SK-N-SH treated with all-trans-retinoic acid at 6 μM for 48 hours (cell line): ENCODE measurements at regions not wholly inside any gene's neighbourhood (a gene's known extent, or its start where the extent isn't known, plus 50 kb on each side); places are given as distances from the start of the nearest gene placed in this dataset.

Source experiments
- ATAC-seq: fragments of 200-7000 bp; cut with Tn5 transposase; 3 replicates; pipeline ENCODE4 v1.9.1; 2020; ENCODE audit warnings: mild to moderate bottlenecking, moderate library complexity
- ARNTL ChIP-seq: fragments of 450-650 bp; formaldehyde crosslinking; IDR thresholded peaks from 2 replicates; pipeline ENCODE4 v1.5.0; 2020; ENCODE audit warnings: low read depth, mild to moderate bottlenecking, moderate library complexity, borderline replicate concordance
- BACH2 ChIP-seq: fragments of 250-450 bp; sonication (Bioruptor Pico); IDR thresholded peaks from 2 replicates; pipeline ENCODE4 v1.9.0; 2021; ENCODE audit warnings: mild to moderate bottlenecking, borderline replicate concordance
- CSDC2 ChIP-seq: fragments of 250-450 bp; sonication (Bioruptor Pico); IDR thresholded peaks from 2 replicates; pipeline ENCODE4 v1.5.0; 2020; ENCODE audit warnings: mild to moderate bottlenecking, moderate library complexity
- ESRRG ChIP-seq: fragments of 250-450 bp; sonication (Bioruptor Pico); IDR thresholded peaks from 2 replicates; pipeline ENCODE4 v1.6.1; 2021; ENCODE audit warnings: mild to moderate bottlenecking
- GLIS3 ChIP-seq: fragments of 250-450 bp; sonication (Bioruptor Pico); IDR thresholded peaks from 2 replicates; pipeline ENCODE4 v1.5.0; 2020; ENCODE audit warnings: mild to moderate bottlenecking, moderate library complexity
- ISL1 ChIP-seq: fragments of 250-450 bp; sonication (Bioruptor Pico); IDR thresholded peaks from 2 replicates; pipeline ENCODE4 v2.1.2; 2022; ENCODE audit warnings: mild to moderate bottlenecking, moderate library complexity
- OSR1 ChIP-seq: fragments of 250-450 bp; sonication (Bioruptor Pico); IDR thresholded peaks from 2 replicates; pipeline ENCODE4 v1.8.0; 2022; ENCODE audit warnings: moderate library complexity, mild to moderate bottlenecking, inconsistent platforms
- PPARA ChIP-seq: fragments of 250-450 bp; sonication (Bioruptor Pico); IDR thresholded peaks from 2 replicates; pipeline ENCODE4 v1.5.0; 2020; ENCODE audit warnings: mild to moderate bottlenecking, borderline replicate concordance
- RARB ChIP-seq: fragments of 250-450 bp; sonication (Bioruptor Pico); IDR thresholded peaks from 2 replicates; pipeline ENCODE4 v1.8.0; 2021; ENCODE audit warnings: mild to moderate bottlenecking, moderate library complexity
- SNAI2 ChIP-seq: fragments of 250-450 bp; sonication (Bioruptor Pico); IDR thresholded peaks from 2 replicates; pipeline ENCODE4 v1.5.0; 2020; ENCODE audit warnings: mild to moderate bottlenecking, moderate library complexity
- TCF4 ChIP-seq: fragments of 250-450 bp; sonication (Bioruptor Pico); IDR thresholded peaks from 2 replicates; pipeline ENCODE4 v1.8.0; 2021; ENCODE audit warnings: mild to moderate bottlenecking, moderate library complexity, borderline replicate concordance
- TOX ChIP-seq: fragments of 250-450 bp; sonication (Bioruptor Pico); IDR thresholded peaks from 2 replicates; pipeline ENCODE4 v1.8.0; 2021; ENCODE audit warnings: mild to moderate bottlenecking, moderate library complexity, borderline replicate concordance
- ZC3H10 ChIP-seq: fragments of 250-450 bp; sonication (Bioruptor Pico); IDR thresholded peaks from 2 replicates; pipeline ENCODE4 v1.5.1; 2021; ENCODE audit warnings: mild to moderate bottlenecking, moderate library complexity
- ZFP3 ChIP-seq: fragments of 250-450 bp; sonication (Bioruptor Pico); IDR thresholded peaks from 2 replicates; pipeline ENCODE4 v1.5.0; 2020; ENCODE audit warnings: mild to moderate bottlenecking, moderate library complexity
- ZFP30 ChIP-seq: fragments of 450-650 bp; formaldehyde crosslinking; IDR thresholded peaks from 2 replicates; pipeline ENCODE4 v1.5.0; 2022; ENCODE audit warnings: mild to moderate bottlenecking, moderate library complexity
- ZNF565 ChIP-seq: fragments of 450-650 bp; formaldehyde crosslinking; conservative IDR thresholded peaks from 2 replicates; pipeline ENCODE4 v1.5.0; 2020; ENCODE audit warnings: low read depth, mild to moderate bottlenecking, moderate library complexity
- ZNF70 ChIP-seq: fragments of 450-650 bp; formaldehyde crosslinking; IDR thresholded peaks from 2 replicates; pipeline ENCODE4 v1.5.0; 2020; ENCODE audit warnings: mild to moderate bottlenecking, moderate library complexity
- ZNF8 ChIP-seq: fragments of 450-650 bp; formaldehyde crosslinking; IDR thresholded peaks from 2 replicates; pipeline ENCODE4 v1.5.0; 2020; ENCODE audit warnings: mild to moderate bottlenecking, moderate library complexity
- TF ChIP-seq, protein P1 (sequence below): fragments of 250-450 bp; sonication (Bioruptor Pico); IDR thresholded peaks from 2 replicates; pipeline ENCODE4 v1.8.0; 2020; ENCODE audit warnings: mild to moderate bottlenecking, moderate library complexity, borderline replicate concordance
- TF ChIP-seq, protein P2 (sequence below): fragments of 250-450 bp; sonication (Bioruptor Pico); IDR thresholded peaks from 2 replicates; pipeline ENCODE4 v1.5.1; 2020; ENCODE audit warnings: low read depth, mild to moderate bottlenecking, moderate library complexity
- TF ChIP-seq, protein P3 (sequence below): fragments of 250-450 bp; sonication (Bioruptor Pico); IDR thresholded peaks from 2 replicates; pipeline ENCODE4 v1.5.0; 2020; ENCODE audit warnings: mild to moderate bottlenecking, moderate library complexity
- TF ChIP-seq, protein P4 (sequence below): fragments of 250-450 bp; sonication (Bioruptor Pico); IDR thresholded peaks from 2 replicates; pipeline ENCODE4 v1.8.0; 2021; ENCODE audit warnings: low read depth, mild to moderate bottlenecking, moderate library complexity, borderline replicate concordance

DNA sequence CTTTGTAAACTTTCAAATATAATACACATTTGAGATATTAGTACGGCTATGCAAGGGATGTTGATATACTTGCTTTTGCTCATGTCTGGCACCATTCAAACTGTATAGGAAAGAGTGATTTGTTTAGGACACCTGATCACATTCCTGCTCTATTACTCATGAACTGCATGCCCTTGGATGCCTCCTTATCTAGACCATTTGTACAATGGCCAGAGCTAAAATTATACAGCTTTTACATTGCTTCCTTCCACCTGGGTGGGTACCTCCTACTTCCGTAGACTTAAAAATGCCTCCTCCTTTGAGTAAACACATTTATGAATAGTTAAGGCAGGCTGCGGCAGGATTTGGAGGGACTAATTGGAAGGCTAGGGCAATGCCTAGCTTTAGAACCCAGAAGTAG, 85.4 kb upstream of the PBX1 start:
- TF ChIP-seq RARB (CRISPR knock-in tag): no peak
- TF ChIP-seq GLIS3 (CRISPR knock-in tag): no peak
- no peak for TF ChIP-seq TOX
- no peak for TF ChIP-seq PPARA
- TF ChIP-seq ZFP30 (CRISPR knock-in tag): no peak
- TF ChIP-seq ZNF565 (CRISPR knock-in tag): no peak
- TF ChIP-seq, protein P1, sequence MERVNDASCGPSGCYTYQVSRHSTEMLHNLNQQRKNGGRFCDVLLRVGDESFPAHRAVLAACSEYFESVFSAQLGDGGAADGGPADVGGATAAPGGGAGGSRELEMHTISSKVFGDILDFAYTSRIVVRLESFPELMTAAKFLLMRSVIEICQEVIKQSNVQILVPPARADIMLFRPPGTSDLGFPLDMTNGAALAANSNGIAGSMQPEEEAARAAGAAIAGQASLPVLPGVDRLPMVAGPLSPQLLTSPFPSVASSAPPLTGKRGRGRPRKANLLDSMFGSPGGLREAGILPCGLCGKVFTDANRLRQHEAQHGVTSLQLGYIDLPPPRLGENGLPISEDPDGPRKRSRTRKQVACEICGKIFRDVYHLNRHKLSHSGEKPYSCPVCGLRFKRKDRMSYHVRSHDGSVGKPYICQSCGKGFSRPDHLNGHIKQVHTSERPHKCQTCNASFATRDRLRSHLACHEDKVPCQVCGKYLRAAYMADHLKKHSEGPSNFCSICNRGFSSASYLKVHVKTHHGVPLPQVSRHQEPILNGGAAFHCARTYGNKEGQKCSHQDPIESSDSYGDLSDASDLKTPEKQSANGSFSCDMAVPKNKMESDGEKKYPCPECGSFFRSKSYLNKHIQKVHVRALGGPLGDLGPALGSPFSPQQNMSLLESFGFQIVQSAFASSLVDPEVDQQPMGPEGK (CRISPR knock-in tag): no peak
- no peak for TF ChIP-seq ZFP3 (CRISPR knock-in tag)
- TF ChIP-seq ESRRG (CRISPR knock-in tag): no peak
- no peak for TF ChIP-seq BACH2 (CRISPR knock-in tag)
- TF ChIP-seq ZC3H10 (CRISPR knock-in tag): no peak
- TF ChIP-seq, protein P2, sequence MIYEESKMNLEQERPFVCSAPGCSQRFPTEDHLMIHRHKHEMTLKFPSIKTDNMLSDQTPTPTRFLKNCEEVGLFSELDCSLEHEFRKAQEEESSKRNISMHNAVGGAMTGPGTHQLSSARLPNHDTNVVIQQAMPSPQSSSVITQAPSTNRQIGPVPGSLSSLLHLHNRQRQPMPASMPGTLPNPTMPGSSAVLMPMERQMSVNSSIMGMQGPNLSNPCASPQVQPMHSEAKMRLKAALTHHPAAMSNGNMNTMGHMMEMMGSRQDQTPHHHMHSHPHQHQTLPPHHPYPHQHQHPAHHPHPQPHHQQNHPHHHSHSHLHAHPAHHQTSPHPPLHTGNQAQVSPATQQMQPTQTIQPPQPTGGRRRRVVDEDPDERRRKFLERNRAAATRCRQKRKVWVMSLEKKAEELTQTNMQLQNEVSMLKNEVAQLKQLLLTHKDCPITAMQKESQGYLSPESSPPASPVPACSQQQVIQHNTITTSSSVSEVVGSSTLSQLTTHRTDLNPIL (CRISPR knock-in tag): no peak
- no peak for TF ChIP-seq TCF4 (CRISPR knock-in tag)
- TF ChIP-seq CSDC2 (CRISPR knock-in tag): no peak
- no peak for TF ChIP-seq OSR1
- TF ChIP-seq ZNF70 (CRISPR knock-in tag): no peak
- no peak for TF ChIP-seq ZNF8 (CRISPR knock-in tag)
- TF ChIP-seq, protein P3, sequence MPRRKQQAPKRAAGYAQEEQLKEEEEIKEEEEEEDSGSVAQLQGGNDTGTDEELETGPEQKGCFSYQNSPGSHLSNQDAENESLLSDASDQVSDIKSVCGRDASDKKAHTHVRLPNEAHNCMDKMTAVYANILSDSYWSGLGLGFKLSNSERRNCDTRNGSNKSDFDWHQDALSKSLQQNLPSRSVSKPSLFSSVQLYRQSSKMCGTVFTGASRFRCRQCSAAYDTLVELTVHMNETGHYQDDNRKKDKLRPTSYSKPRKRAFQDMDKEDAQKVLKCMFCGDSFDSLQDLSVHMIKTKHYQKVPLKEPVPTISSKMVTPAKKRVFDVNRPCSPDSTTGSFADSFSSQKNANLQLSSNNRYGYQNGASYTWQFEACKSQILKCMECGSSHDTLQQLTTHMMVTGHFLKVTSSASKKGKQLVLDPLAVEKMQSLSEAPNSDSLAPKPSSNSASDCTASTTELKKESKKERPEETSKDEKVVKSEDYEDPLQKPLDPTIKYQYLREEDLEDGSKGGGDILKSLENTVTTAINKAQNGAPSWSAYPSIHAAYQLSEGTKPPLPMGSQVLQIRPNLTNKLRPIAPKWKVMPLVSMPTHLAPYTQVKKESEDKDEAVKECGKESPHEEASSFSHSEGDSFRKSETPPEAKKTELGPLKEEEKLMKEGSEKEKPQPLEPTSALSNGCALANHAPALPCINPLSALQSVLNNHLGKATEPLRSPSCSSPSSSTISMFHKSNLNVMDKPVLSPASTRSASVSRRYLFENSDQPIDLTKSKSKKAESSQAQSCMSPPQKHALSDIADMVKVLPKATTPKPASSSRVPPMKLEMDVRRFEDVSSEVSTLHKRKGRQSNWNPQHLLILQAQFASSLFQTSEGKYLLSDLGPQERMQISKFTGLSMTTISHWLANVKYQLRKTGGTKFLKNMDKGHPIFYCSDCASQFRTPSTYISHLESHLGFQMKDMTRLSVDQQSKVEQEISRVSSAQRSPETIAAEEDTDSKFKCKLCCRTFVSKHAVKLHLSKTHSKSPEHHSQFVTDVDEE (CRISPR knock-in tag): no peak
- no peak for TF ChIP-seq ISL1
- ATAC-seq: no peak

DNA sequence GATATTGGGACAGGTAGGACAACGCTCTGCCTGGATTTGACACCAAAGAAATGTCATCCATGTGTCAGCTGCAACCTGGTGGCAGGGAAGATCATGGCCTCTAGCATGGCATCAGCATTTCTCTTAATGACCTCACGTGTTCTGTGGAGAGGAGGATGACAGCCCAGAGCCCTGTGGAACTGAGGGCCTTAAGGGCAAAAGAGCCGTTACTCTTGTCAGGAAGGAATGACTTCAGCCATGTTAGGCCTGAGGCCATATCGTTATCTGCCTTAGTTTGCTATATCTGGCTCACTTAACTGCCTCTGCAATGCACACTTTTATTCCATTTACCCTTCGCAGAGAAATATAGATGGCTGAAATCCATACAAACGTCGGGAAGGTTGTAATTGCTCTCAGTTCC, 83.2 kb upstream of the PBX1 start:
- ATAC-seq: no peak
- TF ChIP-seq ARNTL (CRISPR knock-in tag) (no peak), ZC3H10 (CRISPR knock-in tag) (no peak), ISL1 (no peak), SNAI2 (no peak), ZNF8 (CRISPR knock-in tag) (no peak), TOX (no peak), RARB (CRISPR knock-in tag) (no peak), GLIS3 (CRISPR knock-in tag) (no peak), ZNF70 (CRISPR knock-in tag) (no peak), ZFP30 (CRISPR knock-in tag) (no peak), CSDC2 (CRISPR knock-in tag) (no peak), OSR1 (no peak), TCF4 (CRISPR knock-in tag) (no peak), BACH2 (CRISPR knock-in tag) (no peak)
- TF ChIP-seq, protein P1 (CRISPR knock-in tag): no peak
- TF ChIP-seq, protein P4, sequence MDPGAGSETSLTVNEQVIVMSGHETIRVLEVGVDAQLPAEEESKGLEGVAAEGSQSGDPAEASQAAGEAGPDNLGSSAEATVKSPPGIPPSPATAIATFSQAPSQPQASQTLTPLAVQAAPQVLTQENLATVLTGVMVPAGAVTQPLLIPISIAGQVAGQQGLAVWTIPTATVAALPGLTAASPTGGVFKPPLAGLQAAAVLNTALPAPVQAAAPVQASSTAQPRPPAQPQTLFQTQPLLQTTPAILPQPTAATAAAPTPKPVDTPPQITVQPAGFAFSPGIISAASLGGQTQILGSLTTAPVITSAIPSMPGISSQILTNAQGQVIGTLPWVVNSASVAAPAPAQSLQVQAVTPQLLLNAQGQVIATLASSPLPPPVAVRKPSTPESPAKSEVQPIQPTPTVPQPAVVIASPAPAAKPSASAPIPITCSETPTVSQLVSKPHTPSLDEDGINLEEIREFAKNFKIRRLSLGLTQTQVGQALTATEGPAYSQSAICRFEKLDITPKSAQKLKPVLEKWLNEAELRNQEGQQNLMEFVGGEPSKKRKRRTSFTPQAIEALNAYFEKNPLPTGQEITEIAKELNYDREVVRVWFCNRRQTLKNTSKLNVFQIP (CRISPR knock-in tag): no peak
- TF ChIP-seq, protein P2 (CRISPR knock-in tag): no peak
- TF ChIP-seq, protein P3 (CRISPR knock-in tag): no peak
